Transverse colon (tissue), 4 donors: ENCODE measurements at regions not wholly inside any gene's neighbourhood (a gene's known extent, or its start where the extent isn't known, plus 50 kb on each side); places are given as distances from the start of the nearest gene placed in this dataset.

Experiments used
- POLR2A ChIP-seq: fragments of 450-650 bp; IDR thresholded peaks from one replicate; pipeline ENCODE4 v1.6.1; 2016; ENCODE audit warnings: antibody characterized with exemption, mild to moderate bottlenecking, moderate library complexity
- POLR2AphosphoS5 ChIP-seq, 3 donors: sonication (generic); formaldehyde crosslinking; IDR thresholded peaks; one replicate each; pipeline ENCODE4 v1.6.1; 2016; ENCODE audit warnings: antibody characterized with exemption in 3 of 3
- TF ChIP-seq, protein P1 (sequence below), 5 experiments: fragments of 200-600 bp in 3 of 5; fragments of 450-650 bp in 2 of 5; sonication (generic) in 3 of 5; IDR thresholded peaks; 1 replicate in 2 of 5; 2 replicates in 3 of 5; pipeline ENCODE4 v1.5.1; 2016 to 2017; ENCODE audit warnings: antibody characterized with exemption in 5 of 5, inconsistent platforms in 3 of 5, mild to moderate bottlenecking in 2 of 5, moderate library complexity in 1 of 5

DNA sequence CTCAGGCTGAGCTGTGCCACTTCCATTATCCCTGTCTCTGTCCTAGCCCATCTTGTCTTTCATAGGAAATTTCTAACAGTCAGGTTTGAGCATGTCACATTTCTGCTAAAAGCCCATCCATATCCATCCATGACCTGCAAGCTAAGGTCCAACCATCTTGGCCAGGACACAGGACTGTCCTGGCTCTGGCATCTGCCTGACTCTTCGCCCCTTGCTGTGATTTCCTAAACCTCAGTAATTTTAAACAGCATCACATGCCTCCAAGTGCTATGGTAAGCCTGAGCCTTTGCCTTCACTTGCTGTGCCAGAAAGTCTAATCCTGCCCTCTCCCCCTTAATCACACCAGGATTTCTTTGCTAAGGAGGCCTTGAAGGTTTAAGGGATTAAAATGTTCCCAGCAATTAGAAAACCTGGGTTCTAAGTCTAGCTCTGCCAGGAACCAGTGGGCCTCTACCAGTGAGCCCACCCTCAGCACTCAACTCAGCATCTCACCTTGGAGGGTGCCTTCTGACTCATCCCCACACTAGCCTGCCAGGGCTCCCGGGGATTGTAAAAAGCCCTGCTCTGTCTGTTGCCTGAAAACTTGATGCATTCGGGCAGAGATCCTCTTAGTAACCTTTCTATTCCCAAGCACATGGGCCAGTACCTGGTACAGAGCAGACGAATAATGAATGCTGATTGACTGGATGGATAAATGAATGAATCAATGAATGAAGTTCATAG lies 411.0 kb downstream of the LRATD1 start:
- no peak for TF ChIP-seq POLR2AphosphoS5 (IDR thresholded peaks at IDR 0.05)
- TF ChIP-seq POLR2A = no peak
- TF ChIP-seq, protein P1, sequence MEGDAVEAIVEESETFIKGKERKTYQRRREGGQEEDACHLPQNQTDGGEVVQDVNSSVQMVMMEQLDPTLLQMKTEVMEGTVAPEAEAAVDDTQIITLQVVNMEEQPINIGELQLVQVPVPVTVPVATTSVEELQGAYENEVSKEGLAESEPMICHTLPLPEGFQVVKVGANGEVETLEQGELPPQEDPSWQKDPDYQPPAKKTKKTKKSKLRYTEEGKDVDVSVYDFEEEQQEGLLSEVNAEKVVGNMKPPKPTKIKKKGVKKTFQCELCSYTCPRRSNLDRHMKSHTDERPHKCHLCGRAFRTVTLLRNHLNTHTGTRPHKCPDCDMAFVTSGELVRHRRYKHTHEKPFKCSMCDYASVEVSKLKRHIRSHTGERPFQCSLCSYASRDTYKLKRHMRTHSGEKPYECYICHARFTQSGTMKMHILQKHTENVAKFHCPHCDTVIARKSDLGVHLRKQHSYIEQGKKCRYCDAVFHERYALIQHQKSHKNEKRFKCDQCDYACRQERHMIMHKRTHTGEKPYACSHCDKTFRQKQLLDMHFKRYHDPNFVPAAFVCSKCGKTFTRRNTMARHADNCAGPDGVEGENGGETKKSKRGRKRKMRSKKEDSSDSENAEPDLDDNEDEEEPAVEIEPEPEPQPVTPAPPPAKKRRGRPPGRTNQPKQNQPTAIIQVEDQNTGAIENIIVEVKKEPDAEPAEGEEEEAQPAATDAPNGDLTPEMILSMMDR (IDR thresholded peaks at IDR 0.05) = no peak
